HL-60/S4 (cell line): ENCODE measurements at regions not wholly inside any gene's neighbourhood (a gene's known extent, or its start where the extent isn't known, plus 50 kb on each side); places are given as distances from the start of the nearest gene placed in this dataset.

Experiments used
- in situ Hi-C: fragments of 300-500 bp; cut with MboI; formaldehyde crosslinking; loops from 2 replicates; pipeline ENCODE4 v1.14.3; 2022; ENCODE audit warnings: low sequenced_read_pairs

DNA sequence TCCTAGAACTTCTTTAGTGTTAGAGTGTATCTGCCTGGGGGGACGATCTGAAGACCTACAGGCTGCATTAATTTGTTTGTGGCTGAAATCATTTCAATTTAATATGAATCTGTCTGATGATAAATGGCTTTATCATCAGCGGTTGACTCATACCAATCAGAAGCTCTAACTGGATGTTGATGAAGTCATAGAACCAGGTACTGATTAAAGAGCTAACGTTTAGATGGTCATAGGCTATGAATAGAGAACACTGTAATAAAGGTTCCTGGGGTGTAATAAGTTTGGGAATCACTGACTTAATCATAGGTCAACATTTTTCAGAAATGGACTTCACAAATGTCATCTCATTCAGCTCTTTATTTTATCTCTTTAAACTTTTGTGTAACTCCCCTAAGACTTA lies 329.9 kb downstream of the MSX2 start:
- in situ Hi-C loops, result no loop called here

DNA sequence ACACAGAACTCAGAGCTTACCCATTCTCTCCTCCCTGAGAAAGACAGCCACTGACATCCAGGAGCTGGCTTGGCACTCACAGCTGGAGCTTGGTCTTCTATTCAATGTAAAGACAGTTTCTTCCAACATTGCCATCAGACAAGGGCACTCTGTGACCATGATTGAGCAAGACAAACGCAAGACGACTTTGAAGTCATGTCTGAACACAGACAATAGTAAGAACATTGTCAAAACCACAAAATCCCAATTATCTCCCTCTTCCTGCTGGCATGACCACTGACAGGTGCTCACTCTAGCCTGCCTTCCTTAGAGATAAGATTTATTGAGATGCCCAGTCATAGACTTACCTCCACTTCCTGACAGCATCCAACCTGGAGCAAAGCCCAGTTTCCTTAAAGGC lies 328.0 kb downstream of the MSX2 start:
- in situ Hi-C loops, result no loop called here

DNA sequence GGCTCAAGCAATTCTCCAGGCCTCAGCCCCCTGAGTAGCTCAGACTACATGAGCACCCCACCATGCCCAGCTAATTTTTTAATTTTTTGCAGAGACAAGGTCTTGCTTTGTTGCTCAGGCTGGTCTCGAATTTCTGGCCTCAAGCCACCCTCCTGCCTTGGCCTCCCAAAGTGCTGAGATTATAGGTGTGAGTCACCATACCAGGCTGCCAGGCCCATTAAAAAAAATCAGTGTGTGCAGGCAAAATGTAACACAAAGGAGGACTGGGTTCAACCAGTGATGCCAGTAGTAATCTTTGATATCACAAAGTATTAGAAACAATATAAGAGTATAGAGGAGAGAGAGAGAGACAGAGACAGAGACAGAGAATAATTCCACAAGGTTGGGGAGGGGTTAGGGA lies 322.7 kb downstream of the MSX2 start:
- in situ Hi-C loops, result no loop called here

DNA sequence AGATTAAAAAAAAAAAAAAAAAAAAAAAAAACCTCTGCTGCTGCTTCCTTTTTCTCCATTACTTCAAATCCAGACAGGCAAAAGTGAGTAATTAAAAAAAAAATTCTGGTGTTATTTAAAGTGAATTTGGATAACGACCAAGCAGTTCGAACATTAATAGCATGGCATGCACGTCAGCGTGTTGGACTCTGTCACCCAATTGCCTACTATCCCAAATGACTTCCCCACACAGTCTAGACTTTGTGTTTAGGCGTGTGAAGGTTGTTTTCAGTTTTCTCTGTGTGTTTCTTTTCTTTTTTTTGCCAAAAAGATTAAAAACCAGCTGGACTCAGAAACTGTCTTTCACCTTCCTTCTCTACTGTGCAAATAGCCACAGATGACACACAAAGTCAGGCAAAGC lies 321.4 kb downstream of the MSX2 start:
- in situ Hi-C loops, result no loop called here

DNA sequence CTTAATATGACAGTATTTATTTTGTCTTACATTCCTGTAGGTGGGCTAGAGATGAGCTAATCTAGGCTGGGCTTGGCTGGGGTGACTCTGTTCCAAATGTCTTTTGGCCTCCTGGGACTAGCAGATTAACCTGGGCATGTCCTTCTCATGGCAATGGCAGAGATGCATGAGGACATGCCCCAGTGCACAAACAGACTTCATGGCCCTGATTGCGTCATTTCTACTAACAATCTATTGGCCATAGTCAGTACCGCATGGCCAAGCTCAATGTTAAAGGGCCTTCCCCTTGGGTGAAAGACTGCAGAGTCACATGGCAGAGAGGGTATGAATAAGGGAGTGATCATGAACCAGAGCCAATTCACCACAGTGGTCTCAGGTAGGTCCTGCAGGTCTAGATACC lies 313.4 kb downstream of the MSX2 start:
- in situ Hi-C loops, result no loop called here

DNA sequence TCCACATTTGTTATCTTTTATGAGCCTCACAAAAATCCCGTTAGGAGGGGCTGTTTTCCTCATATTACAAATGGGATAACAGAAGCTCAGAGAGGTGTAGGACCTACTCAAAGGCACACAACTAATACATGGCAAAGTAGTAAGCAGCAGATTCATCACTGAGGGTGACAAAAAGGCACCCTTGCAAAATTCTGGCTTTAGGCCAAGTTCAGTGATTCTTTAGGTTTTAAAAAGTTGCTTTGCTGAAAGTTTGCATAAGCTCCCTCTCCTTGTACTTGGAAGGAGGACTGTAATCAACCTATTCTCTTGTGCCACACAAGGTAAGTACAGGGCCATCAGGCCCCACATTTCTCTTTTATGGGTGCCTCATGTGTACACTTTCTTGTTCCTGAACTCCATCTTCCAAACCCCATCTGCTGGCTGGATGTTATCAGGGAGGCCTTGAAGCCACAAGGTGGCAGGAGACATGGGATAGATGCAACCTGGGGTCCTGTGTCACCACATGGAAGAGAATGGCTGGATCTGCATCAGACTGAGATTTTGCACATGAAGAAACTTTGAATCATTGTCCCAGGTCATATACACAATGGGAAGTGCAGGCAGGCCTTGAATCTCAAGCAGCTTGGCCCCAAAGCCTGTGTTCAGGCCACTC lies 311.6 kb downstream of the MSX2 start:
- in situ Hi-C loops, result no loop called here

DNA sequence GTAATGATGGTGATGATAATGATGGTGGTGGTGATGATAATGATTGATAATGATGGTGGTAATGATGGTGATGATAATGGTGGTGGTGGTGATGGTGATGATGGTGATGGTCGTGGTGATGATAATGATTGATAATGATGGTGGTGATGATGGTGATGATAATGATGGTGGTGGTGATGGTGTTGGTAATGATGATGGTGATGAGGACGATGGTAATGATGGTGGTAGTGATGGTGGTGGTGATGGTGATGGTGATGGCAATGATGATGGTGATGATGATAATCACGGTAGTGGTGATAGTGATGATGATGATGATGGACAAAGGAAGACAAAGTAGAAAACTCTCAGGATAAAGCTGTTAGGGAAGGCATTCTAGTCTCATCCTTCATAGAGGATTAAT lies 310.5 kb downstream of the MSX2 start:
- in situ Hi-C loops, result no loop called here

DNA sequence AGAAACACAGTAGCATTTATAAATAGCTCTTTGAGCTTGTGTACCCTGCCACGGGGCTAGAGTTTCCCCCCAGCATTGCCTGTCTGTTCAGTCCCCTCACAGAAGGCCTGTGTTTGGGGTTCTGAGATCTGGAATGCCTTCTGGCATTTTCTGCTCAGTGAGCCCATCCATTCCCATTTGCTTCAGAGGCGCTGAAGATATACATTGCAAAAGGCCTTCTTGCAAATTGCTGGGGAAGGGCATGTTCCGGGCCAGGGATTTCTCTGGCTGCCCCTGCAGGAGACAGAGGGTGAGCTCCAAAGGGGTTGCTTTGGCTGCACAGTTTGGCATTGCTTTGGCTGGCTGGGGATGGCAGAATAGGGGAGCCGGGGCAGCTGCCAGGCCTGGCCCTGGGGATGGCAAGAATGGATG lies 308.4 kb downstream of the MSX2 start:
- in situ Hi-C loops, result no loop called here

DNA sequence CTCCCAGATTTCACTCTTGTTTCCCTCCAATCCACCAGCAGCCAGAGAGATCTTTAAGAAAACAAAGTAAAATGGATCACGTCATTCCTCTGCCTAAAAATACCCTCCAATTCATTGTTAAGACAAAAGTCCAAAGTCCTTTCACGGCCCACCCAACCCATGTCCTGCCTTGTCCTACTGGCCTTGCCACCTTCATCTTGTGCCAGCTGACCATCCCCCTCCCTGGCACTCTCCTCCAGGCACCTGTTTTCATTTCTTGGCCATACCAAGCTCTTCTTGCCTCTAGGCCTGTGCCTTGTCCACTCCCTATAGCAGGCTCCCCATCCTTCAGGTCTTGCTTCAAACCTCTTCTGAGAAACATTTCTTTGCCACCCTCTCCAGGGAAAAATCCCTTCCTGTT lies 307.6 kb downstream of the MSX2 start:
- in situ Hi-C loops, result no loop called here

DNA sequence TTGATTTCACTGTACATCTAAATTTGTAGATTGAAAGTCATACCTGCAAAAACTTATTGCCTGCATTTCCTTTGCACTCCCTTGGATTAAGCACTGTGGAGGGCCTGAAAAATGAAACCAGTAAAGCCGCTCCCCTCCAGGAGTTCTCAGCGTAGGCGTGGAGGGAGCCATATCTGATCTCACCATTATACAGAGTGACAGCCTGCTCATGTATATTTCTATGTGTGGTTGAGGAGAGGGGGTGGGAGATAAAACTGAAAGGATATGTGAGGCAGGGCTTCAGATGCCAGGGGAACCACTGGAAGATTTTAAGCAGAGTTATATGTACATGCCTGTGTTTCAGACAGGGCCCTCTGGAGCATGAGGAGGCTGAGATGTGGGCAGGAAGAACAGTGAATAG lies 303.0 kb downstream of the MSX2 start:
- in situ Hi-C loops, result no loop called here

DNA sequence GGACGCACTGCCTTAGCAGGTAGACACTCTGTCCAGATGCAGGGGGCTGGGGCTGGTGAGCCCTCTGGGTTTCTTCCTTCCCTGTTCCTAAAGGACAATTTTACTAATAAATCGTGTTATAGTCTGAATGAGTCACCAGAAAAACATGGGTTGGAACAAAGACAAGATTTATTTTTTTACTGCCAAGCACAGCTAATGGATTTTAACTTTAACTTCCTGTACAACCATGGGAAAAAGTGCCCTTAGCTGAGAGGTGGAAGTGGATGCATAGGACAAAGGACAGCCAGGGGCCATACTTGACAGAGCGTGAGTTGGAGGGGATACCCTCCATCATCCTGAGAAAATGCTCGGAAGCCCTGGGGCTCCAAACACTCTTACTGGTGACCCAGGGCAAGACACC lies 300.7 kb downstream of the MSX2 start:
- in situ Hi-C loops, result no loop called here

DNA sequence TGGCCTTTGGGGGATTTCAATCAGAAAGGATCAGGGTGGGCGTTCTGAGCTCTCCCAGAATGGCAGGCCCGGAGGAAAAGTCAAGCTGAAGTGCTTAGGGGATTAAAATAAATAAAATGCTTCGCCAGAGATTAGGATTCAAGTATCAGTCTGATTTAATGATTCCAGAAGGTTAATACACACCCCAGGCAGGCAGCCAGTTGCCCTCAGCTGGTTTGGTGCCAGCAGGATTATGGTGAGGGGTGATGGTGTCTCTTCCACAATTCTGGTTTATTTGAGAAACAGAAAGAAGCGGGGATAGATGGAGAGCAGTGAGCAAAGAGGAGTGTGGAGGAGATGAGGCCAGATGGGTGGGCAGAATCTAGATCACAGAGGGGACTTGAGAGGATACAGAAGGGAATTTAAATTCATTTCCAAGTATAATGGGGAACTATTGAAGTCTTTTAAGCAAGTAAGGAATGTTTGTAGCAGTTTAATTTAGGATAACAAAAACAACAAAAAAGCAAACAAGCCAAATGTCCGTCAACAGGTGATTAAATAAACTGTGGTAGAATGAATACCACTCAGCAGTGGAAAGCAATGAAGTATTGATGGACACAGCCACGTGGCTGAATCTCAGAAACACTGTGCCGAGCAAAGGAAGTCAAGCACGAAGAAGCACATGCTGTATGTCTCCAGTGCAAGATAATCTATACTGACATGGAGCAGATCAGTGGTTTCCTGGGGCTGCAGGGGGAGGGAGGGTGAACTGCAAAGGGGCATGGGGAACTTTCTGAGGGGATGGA lies 297.7 kb downstream of the MSX2 start:
- in situ Hi-C loops, result no loop called here

DNA sequence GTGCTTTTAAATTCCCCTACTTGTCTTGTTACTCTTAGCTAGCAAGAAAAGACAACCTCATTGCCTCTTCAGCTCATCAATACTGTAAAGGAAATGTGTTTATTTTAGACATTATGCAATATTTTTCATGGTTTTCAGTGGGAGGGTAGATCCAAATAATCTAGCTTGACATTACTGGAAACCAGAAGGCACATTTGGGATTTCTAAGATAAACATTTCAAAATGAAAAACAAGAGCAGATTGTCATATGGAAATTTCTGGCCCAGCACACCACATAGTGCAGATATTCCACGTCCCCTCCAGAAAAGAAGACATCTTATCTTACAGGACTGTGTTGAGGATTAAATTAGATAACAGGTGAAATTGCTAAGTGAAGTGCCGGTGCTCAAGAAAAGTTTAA lies 296.9 kb downstream of the MSX2 start:
- in situ Hi-C loops, result no loop called here

DNA sequence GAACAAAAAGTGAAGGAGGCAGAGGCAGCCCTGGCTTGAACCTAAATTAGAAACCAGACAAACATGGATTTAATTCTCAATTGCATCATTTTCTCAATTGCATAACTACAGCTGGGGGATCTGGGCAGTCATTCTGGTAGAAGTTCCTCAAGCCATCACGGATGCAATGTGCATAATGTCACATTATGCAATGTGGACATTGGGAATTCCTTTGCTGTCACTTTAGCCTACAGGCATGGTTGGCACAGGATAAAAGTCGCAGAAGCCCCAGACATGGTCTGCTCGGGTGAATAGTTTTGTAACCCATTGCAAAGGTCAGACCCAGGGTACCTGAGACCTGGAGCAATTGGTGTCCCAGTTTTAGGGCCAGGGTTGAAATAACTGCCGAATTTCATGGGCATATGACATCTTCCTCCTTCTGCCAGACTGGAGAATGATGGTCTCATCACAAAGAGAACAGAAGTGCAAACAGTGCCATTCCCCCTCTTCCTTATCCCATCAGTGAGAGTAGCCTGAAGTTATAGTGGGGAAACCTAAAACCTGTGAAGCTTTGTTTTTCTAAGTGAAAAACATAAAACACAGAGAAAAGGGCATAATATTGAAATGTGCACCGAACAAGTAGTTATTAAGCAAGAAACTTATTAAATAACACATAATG lies 290.8 kb downstream of the MSX2 start:
- in situ Hi-C loops, result no loop called here

DNA sequence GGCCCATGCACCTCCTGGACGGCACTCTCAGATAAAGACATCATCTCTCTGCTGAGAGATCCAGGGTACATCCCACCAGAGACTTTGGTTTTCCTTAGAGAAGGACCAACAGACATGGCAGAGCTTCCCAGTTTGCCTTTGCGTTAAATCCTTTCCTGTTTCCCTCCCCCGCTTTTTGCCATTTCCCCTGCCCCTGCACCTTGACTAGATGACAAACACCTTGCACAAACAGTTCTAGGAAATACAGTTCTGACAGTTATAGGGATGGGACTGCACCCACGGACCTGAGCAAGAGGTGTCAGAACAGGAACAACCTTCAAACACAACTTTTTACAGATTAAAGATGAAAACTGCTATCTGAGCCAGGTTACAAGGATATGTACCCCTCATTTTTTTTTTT lies 288.9 kb downstream of the MSX2 start:
- in situ Hi-C loops, result no loop called here

DNA sequence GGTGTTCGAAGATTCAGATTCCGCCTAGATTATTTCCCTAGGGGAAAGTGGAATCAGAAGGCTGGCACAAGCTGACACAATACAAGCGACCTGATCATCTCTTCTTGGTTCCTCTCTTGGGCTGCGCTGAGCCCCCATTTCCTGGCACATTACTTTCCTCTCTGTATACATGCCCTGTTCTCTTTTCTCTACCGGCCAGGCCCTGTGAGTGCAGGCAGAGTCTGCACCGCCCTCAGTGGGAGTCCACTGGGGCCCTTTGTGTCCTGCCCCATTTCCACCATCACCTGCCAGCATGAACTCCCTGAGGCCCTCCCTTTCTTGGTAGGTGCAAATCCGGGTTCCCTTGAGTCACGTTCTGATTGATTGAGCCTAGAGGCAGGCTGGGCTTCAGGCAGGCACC lies 287.9 kb downstream of the MSX2 start:
- in situ Hi-C loops, result no loop called here

DNA sequence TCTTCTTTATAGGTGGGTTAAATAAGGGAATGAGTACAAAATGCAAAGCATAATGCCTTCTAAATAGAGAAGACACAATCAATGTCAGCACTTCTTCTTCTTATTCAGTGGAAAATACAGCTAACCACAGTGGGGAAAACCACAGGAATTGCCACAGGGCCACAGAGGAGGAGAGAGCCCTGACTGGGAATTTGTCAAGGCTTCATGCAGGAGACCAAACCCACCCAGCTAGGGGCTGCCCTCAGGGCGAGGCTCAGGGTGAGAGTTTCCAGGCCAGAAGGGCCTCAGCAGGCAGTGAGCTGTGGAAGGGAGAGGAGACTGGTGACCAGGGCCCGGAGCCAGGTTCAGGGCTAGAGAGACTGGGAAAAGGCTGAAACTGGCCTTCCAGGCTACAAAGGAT lies 279.1 kb downstream of the MSX2 start:
- in situ Hi-C loops, result no loop called here

DNA sequence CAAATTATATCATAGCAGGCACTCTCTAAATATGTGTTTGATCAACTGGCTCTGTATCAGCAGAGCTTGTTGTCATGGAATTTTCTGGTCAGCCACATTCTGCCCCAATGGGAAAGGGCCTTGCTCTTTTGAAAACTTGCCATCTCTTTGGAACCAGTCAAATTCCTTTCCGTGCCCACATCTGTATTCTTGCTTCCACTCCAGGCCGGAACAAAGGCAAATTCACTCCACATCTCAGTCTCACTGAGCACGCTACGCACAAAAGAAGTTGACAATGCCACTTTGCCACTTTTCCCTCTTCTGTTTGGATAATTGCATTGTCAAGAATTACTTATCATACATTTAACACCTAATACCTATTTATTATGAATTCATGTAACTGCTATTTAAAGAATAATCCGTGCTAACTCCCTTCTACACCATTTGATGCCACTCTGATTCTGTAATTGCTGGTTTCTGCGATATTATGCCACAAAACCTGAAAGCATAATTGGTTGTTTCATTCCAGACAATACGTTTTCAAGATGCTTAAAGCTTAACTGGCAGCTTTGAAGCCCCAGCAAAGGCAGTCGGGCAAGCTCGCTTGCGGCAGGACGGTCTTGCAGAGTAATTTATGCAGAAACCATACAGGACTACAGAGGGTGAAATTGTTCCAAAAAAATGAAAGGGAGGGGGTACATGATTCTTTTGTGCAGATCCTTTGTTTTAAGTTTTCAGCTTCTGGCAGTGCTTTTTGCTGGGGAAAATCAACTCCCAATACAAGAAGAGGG lies 277.7 kb downstream of the MSX2 start:
- in situ Hi-C loops, result no loop called here

DNA sequence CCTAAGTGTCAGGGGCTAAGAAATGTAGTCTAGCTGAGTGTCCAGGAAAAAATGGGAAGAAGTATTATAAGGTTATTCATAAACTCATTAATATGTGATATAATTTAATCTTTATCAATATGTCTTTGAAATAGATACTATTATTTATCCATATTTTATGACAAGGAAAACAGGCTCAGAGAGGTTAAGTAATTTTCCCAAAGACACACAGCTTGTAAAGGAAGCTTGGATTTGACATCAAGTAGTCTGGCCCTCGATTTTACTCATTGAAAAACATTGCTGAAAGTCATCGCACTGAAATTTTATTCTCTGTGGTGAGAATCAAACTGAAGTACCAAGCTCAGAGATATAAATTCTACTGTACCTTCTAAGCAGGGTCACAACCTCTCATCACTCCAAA lies 276.9 kb downstream of the MSX2 start:
- in situ Hi-C loops, result no loop called here

DNA sequence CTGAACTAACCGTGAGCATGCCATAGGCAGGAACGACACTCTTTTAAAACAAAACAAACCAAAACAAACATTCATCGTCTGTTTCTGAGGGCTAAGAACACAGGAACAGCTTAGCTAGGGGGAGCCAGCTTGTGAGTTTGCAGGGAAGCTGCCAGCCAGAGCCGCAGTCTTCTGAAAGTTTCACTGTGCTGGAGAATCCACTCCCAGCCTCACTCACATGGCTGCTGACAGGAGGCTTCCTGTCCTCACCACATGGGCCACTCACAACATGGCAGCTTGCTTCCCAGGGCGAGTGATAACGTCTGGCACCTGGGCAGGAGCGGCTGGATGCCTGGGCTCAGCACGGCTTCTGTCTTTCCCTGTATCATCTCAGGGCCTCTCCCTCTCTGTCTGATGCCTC lies 275.2 kb downstream of the MSX2 start:
- in situ Hi-C loops, result no loop called here

DNA sequence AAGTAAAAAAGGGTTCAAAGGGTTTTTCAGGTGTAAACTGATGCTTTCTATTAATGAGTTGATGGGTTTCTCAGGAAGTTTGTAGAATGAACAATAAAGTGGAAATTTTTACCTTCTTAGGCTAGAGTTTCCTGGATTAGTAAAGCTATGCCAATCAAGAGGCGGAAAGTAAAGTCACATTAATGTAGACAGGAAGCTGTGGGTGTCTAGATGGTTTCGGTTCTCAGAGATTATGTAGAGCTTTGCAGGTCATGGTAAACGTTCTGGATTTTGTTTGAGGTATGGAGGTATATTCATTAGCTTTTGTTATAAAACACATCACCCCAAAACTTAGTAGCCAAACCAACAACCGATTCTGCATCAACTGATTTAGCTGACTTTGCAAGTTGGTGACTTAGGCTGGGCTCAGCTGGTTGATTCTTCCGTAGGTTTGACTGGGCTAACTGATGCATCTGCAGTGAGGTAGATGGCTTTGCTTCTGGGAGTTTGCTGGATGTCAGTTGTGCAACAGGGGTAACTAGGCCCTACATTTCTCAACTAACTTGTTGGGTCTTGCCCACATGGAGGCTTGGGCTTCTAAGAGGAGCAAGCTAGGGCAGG lies 273.8 kb downstream of the MSX2 start:
- in situ Hi-C loops, result no loop called here
